Muscle layer of colon (tissue), 2 donors: ENCODE measurements at regions not wholly inside any gene's neighbourhood (a gene's known extent, or its start where the extent isn't known, plus 50 kb on each side); places are given as distances from the start of the nearest gene placed in this dataset.

ENCODE experiments used
- H3K27ac ChIP-seq: one replicate; pipeline ENCODE4 v1.7.0; 2013; ENCODE audit warnings: low read depth, mild to moderate bottlenecking, low read length, moderate library complexity
- H3K27me3 ChIP-seq, 2 donors: one replicate each; pipeline ENCODE4 v1.7.0; 2013; ENCODE audit warnings: low read length in 2 of 2, mild to moderate bottlenecking in 2 of 2; ENCODE audit not compliant: insufficient read depth in 2 of 2, control insufficient read depth in 1 of 2
- H3K36me3 ChIP-seq: one replicate; pipeline ENCODE4 v1.7.0; 2013; ENCODE audit warnings: mild to moderate bottlenecking, low read length; ENCODE audit not compliant: insufficient read depth
- H3K4me1 ChIP-seq: one replicate; pipeline ENCODE4 v1.7.0; 2013; ENCODE audit warnings: mild to moderate bottlenecking, low read length; ENCODE audit not compliant: insufficient read depth
- H3K4me3 ChIP-seq, 2 donors: one replicate each; pipeline ENCODE4 v1.7.0; 2013; ENCODE audit warnings: low read length in 2 of 2, low read depth in 1 of 2, mild to moderate bottlenecking in 1 of 2, moderate library complexity in 1 of 2
- H3K9ac ChIP-seq: one replicate; pipeline ENCODE4 v1.7.0; 2013; ENCODE audit warnings: low read length
- H3K9me3 ChIP-seq: one replicate; pipeline ENCODE4 v1.7.0; 2013; ENCODE audit warnings: mild to moderate bottlenecking, low read length
- donor health status: abdominal sarcoma.
- donor health status: Adenocarcinoma of cecum.

GRCh38 chr6:141705431-141705830 is 427.3 kb upstream of the GJE1 start:
- Histone ChIP-seq H3K9me3 (no peaks in the 10 kb centered on the region), H3K9ac (no peak overlapping the region), H3K36me3 (no peaks in the 10 kb centered on the region)

GRCh38 chr6:141704151-141704550 is 428.6 kb upstream of the GJE1 start:
- H3K27me3 ChIP-seq = no peaks in the 10 kb centered on the region
- H3K4me1 ChIP-seq = peaks cover 5% of the 10 kb centered on the region
- no peaks in the 10 kb centered on the region for H3K36me3 ChIP-seq
- H3K9me3 ChIP-seq = no peaks in the 10 kb centered on the region
- no peak overlapping the region for H3K9ac ChIP-seq
- no peak overlapping the region for H3K4me3 ChIP-seq
- no peak overlapping the region for H3K27ac ChIP-seq

More at GRCh38 chr6:141705431-141705830, 427.3 kb upstream of the GJE1 start:
- Histone ChIP-seq H3K4me3 (no peak overlapping the region), H3K27me3 (no peaks in the 10 kb centered on the region), H3K27ac (no peak overlapping the region), H3K4me1 (peaks cover 5% of the 10 kb centered on the region)

- no peaks in the 10 kb centered on the region for H3K27me3 ChIP-seq
- peaks cover 5% of the 10 kb centered on the region for H3K4me1 ChIP-seq
- no peak overlapping the region for H3K27ac ChIP-seq
- no peaks in the 10 kb centered on the region for H3K36me3 ChIP-seq
- H3K4me3 ChIP-seq = no peak overlapping the region
- H3K9me3 ChIP-seq = no peaks in the 10 kb centered on the region
- H3K9ac ChIP-seq = no peak overlapping the region
Observed at GRCh38 chr6:141701732-141702131, 431.0 kb upstream of the GJE1 start.

- no peak overlapping the region for H3K9ac ChIP-seq
- H3K27ac ChIP-seq = no peak overlapping the region
- H3K27me3 ChIP-seq = no peaks in the 10 kb centered on the region
- H3K36me3 ChIP-seq = no peaks in the 10 kb centered on the region
- no peaks in the 10 kb centered on the region for H3K9me3 ChIP-seq
- no peak overlapping the region for H3K4me3 ChIP-seq
- H3K4me1 ChIP-seq = peaks cover 5% of the 10 kb centered on the region
Observed at GRCh38 chr6:141700819-141701218, 431.9 kb upstream of the GJE1 start.

GRCh38 chr6:141688916-141689315 is 443.8 kb upstream of the GJE1 start:
- Histone ChIP-seq H3K4me1 (no peaks in the 10 kb centered on the region), H3K36me3 (no peaks in the 10 kb centered on the region), H3K27me3 (no peaks in the 10 kb centered on the region), H3K4me3 (no peak overlapping the region), H3K27ac (no peak overlapping the region), H3K9me3 (no peaks in the 10 kb centered on the region), H3K9ac (no peak overlapping the region)

GRCh38 chr6:141685416-141685815 is 447.3 kb upstream of the GJE1 start:
- Histone ChIP-seq H3K4me3 (no peak overlapping the region), H3K36me3 (no peaks in the 10 kb centered on the region), H3K9me3 (no peaks in the 10 kb centered on the region), H3K9ac (no peak overlapping the region), H3K27ac (no peak overlapping the region), H3K27me3 (no peaks in the 10 kb centered on the region), H3K4me1 (no peaks in the 10 kb centered on the region)

GRCh38 chr6:141682391-141682790 is 450.3 kb upstream of the GJE1 start:
- Histone ChIP-seq H3K9me3 (no peaks in the 10 kb centered on the region), H3K27me3 (no peaks in the 10 kb centered on the region), H3K4me1 (no peaks in the 10 kb centered on the region), H3K36me3 (no peaks in the 10 kb centered on the region), H3K4me3 (no peak overlapping the region), H3K27ac (no peak overlapping the region), H3K9ac (no peak overlapping the region)

GRCh38 chr6:141677598-141678211 is 455.0 kb upstream of the GJE1 start:
- Histone ChIP-seq H3K27ac (no peak overlapping the region), H3K36me3 (no peaks in the 10 kb centered on the region), H3K4me3 (no peak overlapping the region), H3K9ac (no peak overlapping the region), H3K9me3 (no peaks in the 10 kb centered on the region), H3K4me1 (no peaks in the 10 kb centered on the region), H3K27me3 (no peaks in the 10 kb centered on the region)

GRCh38 chr6:141675957-141676356 is 456.8 kb upstream of the GJE1 start:
- H3K27ac ChIP-seq = no peak overlapping the region
- H3K27me3 ChIP-seq = no peaks in the 10 kb centered on the region
- no peaks in the 10 kb centered on the region for H3K36me3 ChIP-seq
- H3K9ac ChIP-seq = no peak overlapping the region
- no peaks in the 10 kb centered on the region for H3K4me1 ChIP-seq
- no peaks in the 10 kb centered on the region for H3K9me3 ChIP-seq
- no peak overlapping the region for H3K4me3 ChIP-seq

- Histone ChIP-seq H3K36me3 (no peaks in the 10 kb centered on the region), H3K9me3 (no peaks in the 10 kb centered on the region), H3K27me3 (no peaks in the 10 kb centered on the region), H3K9ac (no peak overlapping the region), H3K4me1 (no peaks in the 10 kb centered on the region), H3K27ac (no peak overlapping the region), H3K4me3 (no peak overlapping the region)
Observed at GRCh38 chr6:141669141-141669540, 463.6 kb upstream of the GJE1 start.

GRCh38 chr6:141667580-141668309 is 465.0 kb upstream of the GJE1 start:
- Histone ChIP-seq H3K27ac (no peak overlapping the region), H3K9me3 (no peaks in the 10 kb centered on the region), H3K27me3 (no peaks in the 10 kb centered on the region), H3K4me3 (no peak overlapping the region), H3K36me3 (no peaks in the 10 kb centered on the region), H3K4me1 (no peaks in the 10 kb centered on the region), H3K9ac (no peak overlapping the region)

- Histone ChIP-seq H3K9me3 (no peaks in the 10 kb centered on the region), H3K27me3 (no peaks in the 10 kb centered on the region), H3K36me3 (no peaks in the 10 kb centered on the region), H3K9ac (no peak overlapping the region), H3K4me3 (no peak overlapping the region), H3K27ac (no peak overlapping the region), H3K4me1 (no peaks in the 10 kb centered on the region)
Observed at GRCh38 chr6:141666187-141666586, 466.5 kb upstream of the GJE1 start.
